HPDE6-E6E7 (cell line): ENCODE measurements at regions not wholly inside any gene's neighbourhood (a gene's known extent, or its start where the extent isn't known, plus 50 kb on each side); places are given as distances from the start of the nearest gene placed in this dataset.
A peak's percentile ranks its signal among the peaks of the same experiment; 100 is the strongest.
"Not testable (repeated sequence)": the region's sequence is repeated elsewhere in the genome, so short reads cannot be mapped to it uniquely, and the experiment has no call there.

Experiments
- DNase-seq: peaks from one replicate; pipeline ENCODE4 v3.0.0; 2011; ENCODE audit warnings: missing footprints; ENCODE audit errors: extremely low spot score

DNA sequence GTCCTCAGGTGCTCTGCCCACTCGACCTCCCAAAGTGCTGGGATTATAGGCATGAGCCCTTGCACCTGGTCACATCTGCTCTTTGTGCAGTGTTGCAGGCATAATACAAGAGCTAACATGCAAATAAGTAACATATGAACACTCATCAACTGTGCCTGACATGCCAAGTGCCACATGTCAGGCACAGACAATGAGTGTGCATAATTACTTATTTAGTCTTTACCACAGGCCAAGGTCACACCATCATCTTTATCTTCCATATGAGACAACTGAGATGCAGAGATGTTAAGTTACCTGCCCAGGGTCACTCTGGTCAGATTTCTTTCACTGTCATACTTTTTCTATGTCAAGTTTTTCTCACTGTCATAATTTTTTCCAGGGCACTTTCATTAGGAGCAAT, 126.1 kb downstream of the PPIAL4G start:
- DNase-seq, result no peak

GRCh38 chr1:148355976-148356375, 127.1 kb downstream of the PPIAL4G start:
- DNase-seq, result no peak

DNA sequence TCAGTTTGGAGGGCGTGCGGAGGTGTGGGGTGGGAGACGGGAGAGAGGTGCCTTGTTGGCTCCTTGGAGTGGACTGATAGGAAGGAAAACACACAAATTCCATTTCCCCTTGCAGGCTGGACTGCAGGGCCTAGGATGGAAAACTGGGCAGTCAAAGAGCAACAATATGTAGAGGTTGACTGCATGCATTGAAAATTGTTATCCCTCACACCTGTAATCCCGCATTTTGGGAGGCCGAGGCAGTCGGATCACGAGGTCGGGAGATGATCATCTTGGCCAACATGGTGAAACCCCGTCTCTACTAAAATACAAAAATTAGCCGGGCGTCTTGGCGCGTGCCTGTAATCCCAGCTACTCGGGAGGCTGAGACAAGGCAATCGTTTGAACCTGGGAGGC, 128.2 kb downstream of the PPIAL4G start:
- no peak for DNase-seq

- no peak for DNase-seq
Measured at GRCh38 chr1:148354284-148354912, 128.7 kb downstream of the PPIAL4G start.

DNA sequence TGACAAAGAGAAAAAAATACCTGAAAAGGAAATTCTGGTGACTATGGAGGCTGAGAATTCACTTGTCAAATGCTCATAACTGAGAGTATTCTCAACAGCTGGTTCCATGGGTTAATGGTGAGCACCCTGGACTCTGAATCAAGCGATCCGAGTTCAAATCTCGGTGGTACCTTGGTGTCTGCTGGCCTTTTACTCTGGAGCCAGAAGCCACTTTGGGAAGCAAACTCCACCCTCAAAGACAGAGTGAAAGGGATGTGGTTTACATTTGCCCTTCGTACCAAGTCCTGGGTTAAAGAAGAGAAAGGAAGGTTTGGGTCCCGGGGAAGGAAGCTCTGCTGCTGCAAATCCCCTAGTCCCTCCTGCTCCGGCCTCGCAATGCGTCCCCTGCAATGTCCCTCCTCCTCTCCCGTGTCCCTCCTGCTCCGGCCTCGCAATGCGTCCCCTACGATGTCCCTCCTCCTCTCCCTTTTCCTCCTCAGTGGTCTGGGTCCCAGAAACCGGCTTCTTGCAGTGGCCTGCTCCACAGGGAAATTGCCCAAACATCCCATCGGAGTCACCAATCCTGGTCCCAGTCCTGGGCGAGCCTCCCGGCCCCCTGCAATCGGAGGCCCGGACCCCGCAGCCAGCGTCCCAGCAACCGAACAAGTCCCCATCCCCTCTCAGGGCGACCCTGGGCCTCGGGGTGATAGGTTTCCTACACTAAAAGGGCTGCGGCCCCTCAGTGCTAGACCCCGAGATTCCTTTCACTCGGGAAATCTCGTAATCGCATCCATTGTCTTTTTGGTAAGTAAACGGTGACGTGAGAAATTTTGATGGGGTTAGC, 129.4 kb downstream of the PPIAL4G start:
- peak; percentile 90 for DNase-seq

GRCh38 chr1:148352470-148353053, 130.5 kb downstream of the PPIAL4G start:
- no peak for DNase-seq

DNA sequence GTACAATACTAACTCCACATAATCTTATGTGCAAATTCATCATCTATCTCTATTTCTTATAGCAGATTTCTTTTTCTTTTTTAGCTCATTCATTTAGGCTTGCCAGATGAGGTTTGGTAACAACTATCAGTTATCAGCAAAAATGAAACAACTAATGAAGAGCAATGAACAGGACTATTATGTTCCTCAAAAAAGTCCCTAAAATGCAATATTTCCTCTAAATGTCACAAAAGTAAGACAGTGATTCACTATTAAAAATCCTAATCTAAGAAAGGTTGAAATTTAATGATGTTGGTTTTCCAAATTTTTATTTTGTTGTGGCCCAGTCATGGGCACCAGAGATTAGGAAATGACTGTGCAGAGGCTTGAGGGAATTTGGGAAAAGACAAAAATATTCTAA, 135.3 kb downstream of the PPIAL4G start:
- DNase-seq, result no peak

DNA sequence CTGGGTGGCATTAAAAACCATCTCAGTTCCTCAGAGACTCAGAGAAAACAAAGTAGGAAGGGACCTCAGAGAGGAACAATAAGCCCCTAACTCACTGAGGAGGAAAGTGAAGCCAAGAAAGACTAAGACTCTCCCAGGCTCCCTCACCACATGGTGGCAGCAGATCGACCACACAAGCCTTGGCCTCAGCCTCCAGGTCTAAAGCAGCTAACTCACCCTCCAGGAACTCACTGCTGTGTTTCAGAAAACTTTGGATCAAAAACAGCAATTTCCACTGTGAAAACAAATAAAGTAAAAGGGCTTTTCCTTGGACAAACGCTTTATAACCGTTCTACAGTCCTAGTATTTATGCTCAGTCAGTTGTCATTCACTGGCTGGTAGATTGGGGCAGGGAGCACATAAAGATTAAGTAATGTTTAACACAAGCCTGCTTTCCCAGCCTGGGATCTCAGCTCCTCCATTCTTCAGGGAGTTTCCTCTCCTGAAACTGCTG, 137.4 kb downstream of the PPIAL4G start:
- not testable (repeated sequence) for DNase-seq

- not testable (repeated sequence) for DNase-seq
Measured at GRCh38 chr1:148344651-148345050, 138.5 kb downstream of the PPIAL4G start.

GRCh38 chr1:148341729-148342128, 141.4 kb downstream of the PPIAL4G start:
- not testable (repeated sequence) for DNase-seq

DNA sequence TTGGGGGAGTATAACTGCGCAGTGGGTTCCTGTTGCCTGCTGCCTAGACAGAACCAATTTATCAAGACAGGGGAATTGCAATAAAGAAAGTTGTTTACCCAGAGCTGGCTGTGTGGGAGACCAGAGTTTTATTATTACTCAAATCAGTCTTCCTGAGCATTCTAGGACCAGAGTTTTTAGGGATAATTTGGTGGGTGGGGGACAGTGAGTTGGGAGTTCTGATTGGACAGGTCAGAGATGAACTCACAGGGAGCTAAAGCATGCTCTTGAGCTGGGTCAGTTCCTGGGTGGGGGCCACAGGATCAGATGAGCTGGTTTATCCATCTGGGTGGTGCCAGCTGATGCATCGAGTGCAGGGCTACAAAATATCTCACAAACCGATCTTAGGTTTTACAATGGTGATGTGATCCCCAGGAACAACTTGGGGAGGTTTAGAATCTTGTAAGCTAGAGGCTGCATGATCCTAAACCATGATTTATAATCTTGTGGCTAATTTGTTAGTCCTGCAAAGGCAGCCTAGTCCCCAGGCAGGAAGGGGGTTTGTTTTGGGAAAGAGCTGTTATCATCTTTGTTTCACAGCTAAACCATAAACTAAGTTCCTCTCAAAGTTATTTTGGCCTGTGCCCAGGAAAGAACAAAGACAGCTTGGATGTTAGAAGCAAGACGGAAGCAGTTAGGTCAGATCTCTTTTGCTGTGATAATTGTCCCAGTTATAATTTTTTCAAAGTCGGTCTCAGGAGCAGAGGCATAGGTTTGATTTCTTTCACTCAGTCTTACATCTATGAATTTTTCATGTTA, 146.8 kb downstream of the PPIAL4G start:
- not testable (repeated sequence) for DNase-seq

DNA sequence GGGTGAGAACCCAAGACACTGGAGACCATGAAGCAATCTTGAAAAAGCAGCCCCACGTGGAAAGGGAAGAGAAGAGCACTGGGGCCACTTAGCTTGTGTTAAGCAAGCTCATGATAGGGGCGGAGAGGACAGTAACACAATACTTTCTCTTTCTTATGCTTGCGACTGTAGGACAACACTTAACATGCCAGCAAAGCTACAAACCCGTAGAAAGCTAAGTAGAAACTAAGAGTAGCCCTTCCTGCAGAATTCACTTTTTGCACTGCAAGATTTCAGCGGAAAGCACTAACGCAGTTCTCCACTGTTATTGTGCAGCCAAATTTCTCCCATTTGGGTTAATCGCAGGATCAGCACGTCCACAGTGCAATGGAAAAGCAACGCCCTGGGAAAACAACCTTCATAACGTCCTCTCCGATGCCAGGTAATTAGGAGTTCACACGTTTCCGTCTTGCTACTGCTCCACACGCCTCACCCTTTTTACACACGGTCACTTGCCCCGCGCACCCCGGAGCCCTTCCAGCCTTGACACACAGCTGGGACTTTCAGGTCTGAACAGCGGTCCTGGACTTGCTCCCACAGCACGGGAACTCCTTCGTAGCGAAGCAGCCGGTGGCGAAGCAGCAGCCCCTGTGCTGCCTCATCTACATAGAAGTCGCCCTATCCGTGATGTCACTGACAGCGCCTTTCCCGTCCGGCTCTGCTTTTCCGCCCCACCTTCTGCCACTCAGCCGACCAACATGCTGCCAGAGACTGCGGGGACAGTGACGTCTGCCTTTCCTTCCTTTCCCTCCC, 148.6 kb downstream of the PPIAL4G start:
- peak; percentile 57 for DNase-seq

DNA sequence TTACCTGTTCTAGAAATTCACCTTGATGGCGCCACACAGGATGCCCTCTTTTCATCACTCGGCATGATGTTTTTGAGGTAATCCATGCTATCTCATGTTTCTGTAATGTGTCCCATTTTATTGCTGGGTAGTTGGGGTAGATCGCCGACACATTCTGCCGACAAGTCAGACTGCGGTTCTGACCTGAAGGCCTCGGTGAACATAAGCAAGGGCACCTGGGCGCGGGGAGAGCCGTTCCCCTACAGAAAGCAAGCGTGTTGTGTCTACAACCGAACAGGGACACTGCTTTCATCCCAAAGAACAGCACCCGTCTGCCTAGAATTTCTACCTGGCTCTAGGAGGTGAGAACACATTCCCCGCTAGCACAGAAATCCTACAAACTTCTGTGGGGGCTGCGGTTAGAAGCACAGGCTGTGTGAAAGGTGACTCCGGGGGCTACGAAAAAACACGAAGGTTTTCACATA, 149.2 kb downstream of the PPIAL4G start:
- no peak for DNase-seq

DNA sequence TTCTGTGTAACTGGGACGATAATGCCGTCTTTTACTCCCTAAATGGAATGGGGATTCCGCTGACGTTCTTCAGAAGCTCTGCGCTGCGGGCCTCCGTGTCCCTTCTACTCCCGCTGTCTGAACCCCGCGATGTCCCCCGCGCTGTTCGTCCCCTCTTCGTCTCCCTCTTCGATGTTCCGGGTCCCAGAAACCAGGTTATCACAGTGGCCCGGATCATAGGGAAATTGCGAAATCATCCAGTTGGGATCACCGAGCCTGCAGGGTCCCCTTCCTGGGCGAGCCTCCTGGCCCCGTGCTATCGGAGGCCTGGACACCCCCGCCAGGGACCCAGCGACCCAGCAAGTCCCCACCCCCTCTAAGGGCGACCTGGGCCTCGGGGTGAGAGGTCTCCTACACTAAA, 154.2 kb downstream of the PPIAL4G start:
- no peak for DNase-seq

DNA sequence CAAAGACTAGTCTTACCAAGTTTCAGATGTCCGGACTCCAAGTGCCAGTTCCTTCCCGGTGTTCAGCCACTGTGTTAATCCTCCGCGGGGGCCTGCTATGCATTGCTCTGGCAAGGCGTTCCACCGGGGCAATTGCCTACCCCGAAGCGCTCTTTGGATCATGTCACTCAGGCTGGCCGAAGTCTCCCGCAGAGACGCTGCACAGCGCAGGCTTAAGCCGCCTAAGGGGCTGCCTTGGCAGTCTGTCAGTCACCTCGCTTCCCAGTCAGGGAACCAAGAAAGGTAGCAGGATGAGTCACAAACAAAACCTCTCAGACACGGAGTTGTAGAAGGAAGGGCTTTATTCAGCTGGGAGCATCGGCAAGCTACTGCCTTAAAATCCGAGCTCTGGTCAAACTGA, 158.1 kb downstream of the PPIAL4G start:
- DNase-seq, result not testable (repeated sequence)

DNA sequence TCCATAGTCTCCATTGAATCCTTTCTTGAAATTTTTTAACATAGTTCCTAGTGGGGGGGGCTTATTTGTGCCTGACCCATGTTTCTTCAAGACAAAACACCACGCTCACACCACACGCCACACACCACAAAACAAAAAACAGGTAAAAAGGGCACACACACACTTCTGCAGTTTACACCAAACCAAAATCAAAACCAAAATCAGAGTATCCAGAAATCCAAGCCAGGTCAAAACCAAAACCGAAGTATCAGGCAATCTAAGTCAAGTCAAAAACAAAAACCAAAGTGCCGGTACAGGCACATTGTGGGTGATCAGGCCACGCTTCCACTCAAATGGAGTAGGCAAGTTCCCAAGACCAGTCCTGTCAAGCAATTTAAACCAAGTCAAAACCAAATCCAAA, 158.6 kb downstream of the PPIAL4G start:
- not testable (repeated sequence) for DNase-seq

DNA sequence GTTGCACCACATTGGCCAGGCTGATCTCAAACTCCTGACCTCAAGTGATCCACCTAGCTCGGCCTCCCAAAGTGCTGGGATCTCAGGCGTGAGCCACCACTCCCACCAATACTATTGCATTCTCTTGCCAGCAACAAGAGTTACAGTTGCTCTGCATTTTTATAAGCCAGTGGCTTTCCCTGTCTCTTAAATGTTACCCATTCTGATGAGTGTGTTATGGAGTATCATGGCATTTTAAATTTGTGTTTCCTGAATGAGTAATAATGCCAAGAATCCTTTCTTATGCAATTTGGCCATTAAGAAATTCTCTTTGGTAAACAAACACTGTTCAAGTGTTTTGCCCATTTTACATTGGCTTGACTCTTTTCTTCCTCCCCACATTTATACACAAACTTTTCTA, 163.0 kb downstream of the PPIAL4G start:
- DNase-seq, result not testable (repeated sequence)

DNA sequence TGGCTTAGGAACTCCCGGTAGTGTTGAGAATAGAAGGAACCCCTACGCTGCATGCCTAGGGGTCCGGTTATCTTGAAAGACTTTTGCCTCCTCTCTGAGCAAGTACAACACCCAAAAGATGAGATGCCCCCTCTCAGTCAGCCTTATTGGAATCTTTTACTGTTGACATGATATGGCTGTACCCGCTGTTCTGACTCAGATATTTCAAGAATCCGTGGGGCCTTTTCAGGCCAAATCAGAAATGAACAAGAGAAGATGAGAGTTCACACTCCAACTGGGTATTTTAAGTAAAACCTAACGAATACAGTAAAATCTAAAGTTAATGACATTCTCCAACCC, 164.2 kb downstream of the PPIAL4G start:
- no peak for DNase-seq

DNA sequence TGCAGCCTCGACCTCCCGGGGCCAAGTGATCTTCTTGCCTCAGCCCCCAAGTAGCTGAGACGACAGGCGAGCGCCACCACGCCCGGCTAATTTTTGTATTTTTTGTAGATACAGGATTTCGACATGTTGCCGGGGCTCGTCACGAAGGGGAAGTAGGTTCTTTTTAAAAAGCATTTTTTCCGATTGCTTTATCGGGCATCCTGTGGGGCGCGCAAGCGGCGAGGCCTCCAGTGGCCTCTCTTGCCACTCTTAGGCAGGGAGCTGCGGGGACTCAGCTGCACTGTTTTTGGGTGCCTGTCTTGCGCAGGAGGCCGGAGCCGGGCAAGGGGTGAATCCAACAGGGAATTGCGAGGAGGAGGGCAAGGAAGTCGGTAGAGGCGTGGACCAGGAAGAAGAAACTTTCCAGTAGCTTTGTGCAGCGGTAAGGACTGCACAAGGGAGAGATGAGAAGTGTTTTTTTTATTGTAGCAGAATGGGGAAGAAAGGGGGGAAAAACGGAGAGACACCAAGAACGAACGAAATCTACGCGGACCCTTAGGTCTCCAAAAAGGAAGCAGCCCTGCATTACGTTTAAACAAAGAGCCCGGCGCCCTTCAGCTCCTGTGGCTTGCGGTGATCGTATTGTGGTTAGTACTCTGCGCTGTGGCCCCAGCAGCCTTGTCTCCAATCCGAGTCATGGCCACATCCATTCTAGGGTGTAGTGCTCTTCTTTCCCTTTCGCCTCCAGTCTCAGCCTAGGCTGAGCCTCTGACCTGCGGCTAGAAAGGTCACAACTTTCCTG, 164.8 kb downstream of the PPIAL4G start:
- DNase-seq, result no peak

GRCh38 chr1:148317288-148317985, 165.4 kb upstream of the NBPF11 start:
- DNase-seq, result no peak
